Gastroesophageal sphincter (tissue), 4 donors: ENCODE measurements at regions not wholly inside any gene's neighbourhood (a gene's known extent, or its start where the extent isn't known, plus 50 kb on each side); places are given as distances from the start of the nearest gene placed in this dataset.

Source experiments
- ATAC-seq: fragments of 150-250 bp; one replicate; pipeline ENCODE4 v1.9.1; 2016; ENCODE audit warnings: mild to moderate bottlenecking, moderate library complexity
- H3K27ac ChIP-seq, 4 donors: fragments of 200-600 bp; sonication (generic) in 3 of 4; 1 replicate in 3 of 4; 2 replicates in 1 of 4; pipeline ENCODE4 v1.5.1; 2016 to 2019
- H3K27me3 ChIP-seq: fragments of 200-600 bp; sonication (generic); one replicate; pipeline ENCODE4 v1.5.1; 2019
- H3K36me3 ChIP-seq, 2 donors: fragments of 200-600 bp; sonication (generic); one replicate each; pipeline ENCODE4 v1.5.1; 2019; ENCODE audit warnings: control low read depth in 1 of 2
- H3K4me1 ChIP-seq, 3 donors: fragments of 200-600 bp; sonication (generic); 1 replicate in 2 of 3; 2 replicates in 1 of 3; pipeline ENCODE4 v1.5.1; 2016 to 2019; ENCODE audit warnings: control low read depth in 2 of 3
- H3K4me3 ChIP-seq, 2 donors: fragments of 200-600 bp; sonication (generic); one replicate each; pipeline ENCODE4 v1.5.1; 2019; ENCODE audit warnings: mild to moderate bottlenecking in 1 of 2, moderate library complexity in 1 of 2
- H3K9me3 ChIP-seq, 3 donors: fragments of 200-600 bp; sonication (generic); one replicate each; pipeline ENCODE4 v1.5.1; 2017 to 2019; ENCODE audit warnings: control low read depth in 2 of 3
- EP300 ChIP-seq: sonication (generic); formaldehyde crosslinking; IDR thresholded peaks from one replicate; pipeline ENCODE4 v1.6.1; 2017; ENCODE audit warnings: antibody characterized with exemption, mild to moderate bottlenecking
- POLR2A ChIP-seq, 2 donors: fragments of 450-650 bp; IDR thresholded peaks; one replicate each; pipeline ENCODE4 v1.6.1; 2017; ENCODE audit warnings: antibody characterized with exemption in 2 of 2, mild to moderate bottlenecking in 2 of 2, moderate library complexity in 1 of 2
- POLR2AphosphoS5 ChIP-seq: sonication (generic); formaldehyde crosslinking; IDR thresholded peaks from one replicate; pipeline ENCODE4 v1.6.1; 2017; ENCODE audit warnings: antibody characterized with exemption
- WGBS, 2 donors: methylation state at CpG; one replicate each; pipeline ENCODE4 v1.1.5; 2018; ENCODE audit warnings: low coverage in 1 of 2; 5-methylcytosine and 5-hydroxymethylcytosine counted together
- TF ChIP-seq, protein P1 (sequence below), 4 experiments: fragments of 200-600 bp in 2 of 4; fragments of 450-650 bp in 2 of 4; sonication (generic) in 1 of 4; IDR thresholded peaks; one replicate each; pipeline ENCODE4 v1.5.1; 2017 to 2019; ENCODE audit warnings: antibody characterized with exemption in 4 of 4, mild to moderate bottlenecking in 2 of 4, moderate library complexity in 2 of 4

GRCh38 chr5:171615705-171616640 is 169.6 kb upstream of the SMIM23 start:
- Histone ChIP-seq H3K4me1 (no peaks in the 10 kb centered on the region), H3K27me3 (peaks cover 77% of the 10 kb centered on the region), H3K27ac (no peak overlapping the region), H3K4me3 (no peak overlapping the region), H3K9me3 (no peaks in the 10 kb centered on the region), H3K36me3 (no peaks in the 10 kb centered on the region)
- no peak for TF ChIP-seq POLR2AphosphoS5
- no peak for TF ChIP-seq EP300
- TF ChIP-seq, protein P1, sequence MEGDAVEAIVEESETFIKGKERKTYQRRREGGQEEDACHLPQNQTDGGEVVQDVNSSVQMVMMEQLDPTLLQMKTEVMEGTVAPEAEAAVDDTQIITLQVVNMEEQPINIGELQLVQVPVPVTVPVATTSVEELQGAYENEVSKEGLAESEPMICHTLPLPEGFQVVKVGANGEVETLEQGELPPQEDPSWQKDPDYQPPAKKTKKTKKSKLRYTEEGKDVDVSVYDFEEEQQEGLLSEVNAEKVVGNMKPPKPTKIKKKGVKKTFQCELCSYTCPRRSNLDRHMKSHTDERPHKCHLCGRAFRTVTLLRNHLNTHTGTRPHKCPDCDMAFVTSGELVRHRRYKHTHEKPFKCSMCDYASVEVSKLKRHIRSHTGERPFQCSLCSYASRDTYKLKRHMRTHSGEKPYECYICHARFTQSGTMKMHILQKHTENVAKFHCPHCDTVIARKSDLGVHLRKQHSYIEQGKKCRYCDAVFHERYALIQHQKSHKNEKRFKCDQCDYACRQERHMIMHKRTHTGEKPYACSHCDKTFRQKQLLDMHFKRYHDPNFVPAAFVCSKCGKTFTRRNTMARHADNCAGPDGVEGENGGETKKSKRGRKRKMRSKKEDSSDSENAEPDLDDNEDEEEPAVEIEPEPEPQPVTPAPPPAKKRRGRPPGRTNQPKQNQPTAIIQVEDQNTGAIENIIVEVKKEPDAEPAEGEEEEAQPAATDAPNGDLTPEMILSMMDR (IDR thresholded peaks at IDR 0.05): no peak
- WGBS, 2 donors: 10 to 51% methylated on average over 2 to 5 of the region's 22 CpGs
- ATAC-seq: no peak

DNA sequence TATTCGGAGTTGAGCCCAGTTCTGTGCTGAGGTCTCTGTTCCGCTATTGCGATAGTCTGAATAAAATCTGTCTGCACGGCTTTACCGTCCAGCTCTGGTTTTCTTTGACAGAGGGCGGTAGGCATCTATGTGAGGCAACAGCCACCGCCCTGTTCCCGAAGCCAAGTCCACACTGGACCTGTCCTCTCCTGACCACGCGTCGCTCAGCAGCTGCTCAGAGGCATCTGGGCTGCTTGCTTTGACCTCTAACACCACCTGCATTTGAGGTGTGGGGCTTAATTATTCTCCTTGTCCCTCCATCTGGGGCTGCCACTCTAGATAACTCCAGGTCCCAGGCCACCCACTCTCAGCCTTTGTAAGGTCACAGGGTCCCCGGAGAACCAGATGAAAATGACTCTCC is 168.4 kb upstream of the SMIM23 start:
- H3K4me3 ChIP-seq: no peak overlapping the region
- 83 to 91% methylated on average over 3 to 4 of the region's 12 CpGs for whole genome bisulfite sequencing, 2 donors

DNA sequence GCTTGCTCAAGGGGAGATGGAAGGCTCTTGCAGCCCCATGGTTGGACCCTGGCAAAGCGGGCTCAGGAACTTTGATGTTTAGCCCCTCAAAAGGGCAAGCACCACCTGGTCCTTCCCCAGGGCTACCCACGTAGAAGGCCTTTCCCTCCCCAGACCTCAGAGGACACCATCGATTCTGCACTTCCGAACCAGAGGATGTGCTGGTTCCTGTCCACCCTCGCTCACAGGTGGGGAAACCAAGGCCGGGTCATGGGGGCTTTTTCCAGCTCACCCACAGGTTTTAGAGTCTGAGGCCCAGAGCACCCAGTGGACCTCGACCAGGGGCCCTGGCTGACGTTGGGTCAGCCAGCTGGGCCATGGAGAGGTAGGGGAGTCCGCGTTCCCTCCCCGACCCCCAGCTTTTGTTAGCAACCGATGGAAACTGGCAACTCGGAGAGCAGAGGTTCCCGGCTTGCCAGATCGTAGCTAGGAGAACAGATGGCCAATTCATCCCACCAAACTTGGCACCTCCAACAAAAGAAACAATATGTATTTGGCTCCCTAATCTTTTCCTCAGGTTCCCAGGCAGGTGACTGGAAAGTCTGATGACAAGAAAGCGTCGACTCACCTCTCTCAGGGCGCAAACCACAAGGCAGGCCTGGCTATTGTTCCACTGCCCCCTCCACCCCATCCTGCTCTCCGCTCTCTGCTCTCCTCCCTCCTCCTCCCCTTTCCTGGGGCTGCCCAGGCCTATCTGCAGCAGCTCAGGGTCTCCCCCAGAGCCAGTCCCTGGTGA is 167.6 kb upstream of the SMIM23 start:
- Histone ChIP-seq H3K27me3 (peaks cover 66% of the 10 kb centered on the region), H3K4me1 (no peaks in the 10 kb centered on the region), H3K36me3 (no peaks in the 10 kb centered on the region), H3K9me3 (no peaks in the 10 kb centered on the region), H3K27ac (no peak overlapping the region), H3K4me3 (no peak overlapping the region)
- 90 to 100% methylated on average over 1 to 2 of the region's 19 CpGs for WGBS, 2 donors
- ATAC-seq: no peak
- TF ChIP-seq, protein P1 (IDR thresholded peaks at IDR 0.05): no peak
- TF ChIP-seq POLR2AphosphoS5 (no peak), POLR2A (IDR thresholded peaks at IDR 0.05) (no peak), EP300 (no peak)

More for the DNA sequence above, 168.4 kb upstream of the SMIM23 start:
- ATAC-seq: no peak
- Histone ChIP-seq H3K9me3 (no peaks in the 10 kb centered on the region), H3K27ac (no peak overlapping the region), H3K4me1 (no peaks in the 10 kb centered on the region), H3K27me3 (peaks cover 73% of the 10 kb centered on the region), H3K36me3 (no peaks in the 10 kb centered on the region)
- TF ChIP-seq POLR2AphosphoS5: no peak

DNA sequence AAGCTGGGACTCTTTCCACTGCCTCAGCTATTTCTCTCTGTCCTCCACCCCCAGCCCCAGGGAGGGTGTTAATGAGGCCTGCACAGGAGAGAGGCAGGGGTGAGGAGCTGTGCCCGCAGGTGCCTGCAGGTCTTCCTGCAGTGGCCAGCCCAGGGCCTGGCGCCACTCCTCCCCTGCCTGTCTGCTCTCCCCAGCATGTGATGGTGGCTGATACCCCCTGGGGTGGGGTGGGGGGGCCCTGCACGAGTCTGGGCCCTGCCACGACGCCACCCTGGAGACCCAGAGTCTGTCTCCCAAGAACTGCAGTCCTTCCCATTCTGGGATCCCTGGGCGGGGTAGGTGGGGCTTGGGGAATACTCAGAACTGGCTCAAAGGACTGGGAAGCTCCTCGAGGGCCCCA is 166.4 kb upstream of the SMIM23 start:
- TF ChIP-seq POLR2A (IDR thresholded peaks at IDR 0.05) (no peak), EP300 (no peak), POLR2AphosphoS5 (no peak)
- TF ChIP-seq, protein P1 (IDR thresholded peaks at IDR 0.05): no peak
- Histone ChIP-seq H3K27me3 (peaks cover 54% of the 10 kb centered on the region), H3K4me3 (no peak overlapping the region), H3K36me3 (no peaks in the 10 kb centered on the region), H3K27ac (no peak overlapping the region), H3K9me3 (no peaks in the 10 kb centered on the region), H3K4me1 (no peaks in the 10 kb centered on the region)
- ATAC-seq: no peak
- 50% methylated on average over 1 of the region's 7 CpGs; no CpG with 5 or more reads in 1 of the 2 donors for WGBS, 2 donors

DNA sequence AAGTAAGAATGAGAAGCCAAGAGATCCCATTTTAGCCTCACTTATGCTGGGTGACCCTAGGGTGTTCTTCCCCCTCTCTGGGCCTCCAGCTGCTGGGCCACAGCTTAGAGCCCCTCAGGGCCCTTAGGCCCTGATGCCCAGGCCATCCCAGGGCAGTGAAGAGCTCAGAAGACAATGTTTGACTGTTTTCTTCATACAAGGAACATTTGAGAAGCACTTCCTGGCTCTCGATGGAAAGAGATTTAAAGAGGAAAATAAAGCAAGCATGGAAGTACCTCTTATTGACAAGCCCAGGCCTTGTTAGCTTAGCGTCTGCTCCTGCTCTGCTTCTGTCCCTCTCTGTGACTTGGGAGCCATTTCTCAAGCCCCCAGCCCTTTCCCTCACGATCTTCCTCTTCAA is 165.9 kb upstream of the SMIM23 start:
- Histone ChIP-seq H3K27me3 (peaks cover 49% of the 10 kb centered on the region), H3K4me1 (no peaks in the 10 kb centered on the region), H3K27ac (no peak overlapping the region), H3K4me3 (no peak overlapping the region), H3K9me3 (no peaks in the 10 kb centered on the region), H3K36me3 (no peaks in the 10 kb centered on the region)
- 80 to 95% methylated on average over 2 to 3 of the region's 3 CpGs for WGBS, 2 donors
- ATAC-seq: no peak
- TF ChIP-seq EP300 (no peak), POLR2AphosphoS5 (no peak), POLR2A (IDR thresholded peaks at IDR 0.05) (no peak)
- TF ChIP-seq, protein P1 (IDR thresholded peaks at IDR 0.05): no peak
